Chondrocyte (in vitro differentiated cells): ENCODE measurements at regions not wholly inside any gene's neighbourhood (a gene's known extent, or its start where the extent isn't known, plus 50 kb on each side); places are given as distances from the start of the nearest gene placed in this dataset.

Source experiments
- DNase-seq: peaks from one replicate; pipeline ENCODE4 v3.0.0; 2021; ENCODE audit warnings: mixed read lengths, low spot score
- H3K27ac Mint-ChIP-seq: one replicate; pipeline ENCODE4 v1.8.0; 2021; ENCODE audit warnings: mild to moderate bottlenecking, moderate library complexity, mixed read lengths; ENCODE audit not compliant: unreplicated experiment
- H3K27me3 Mint-ChIP-seq: 2 replicates; pipeline ENCODE4 v1.8.0; 2021; ENCODE audit warnings: low read depth, mixed read lengths
- H3K36me3 Mint-ChIP-seq: 2 replicates; pipeline ENCODE4 v1.8.0; 2021; ENCODE audit warnings: low read depth, mixed read lengths
- H3K4me1 Mint-ChIP-seq: 2 replicates; pipeline ENCODE4 v1.8.0; 2021; ENCODE audit warnings: low read depth, mild to moderate bottlenecking, mixed read lengths
- H3K4me3 Mint-ChIP-seq: one replicate; pipeline ENCODE4 v1.8.0; 2021; ENCODE audit warnings: mild to moderate bottlenecking, moderate library complexity, mixed read lengths; ENCODE audit not compliant: unreplicated experiment
- H3K9me3 Mint-ChIP-seq: 2 replicates; pipeline ENCODE4 v1.8.0; 2021; ENCODE audit warnings: low read depth, mixed read lengths
- TF ChIP-seq, protein P1 (sequence below): fragments of 200-600 bp; sonication (generic); IDR thresholded peaks from 2 replicates; pipeline ENCODE4 v1.5.0; 2021; ENCODE audit warnings: antibody characterized with exemption, mild to moderate bottlenecking, moderate library complexity

DNA sequence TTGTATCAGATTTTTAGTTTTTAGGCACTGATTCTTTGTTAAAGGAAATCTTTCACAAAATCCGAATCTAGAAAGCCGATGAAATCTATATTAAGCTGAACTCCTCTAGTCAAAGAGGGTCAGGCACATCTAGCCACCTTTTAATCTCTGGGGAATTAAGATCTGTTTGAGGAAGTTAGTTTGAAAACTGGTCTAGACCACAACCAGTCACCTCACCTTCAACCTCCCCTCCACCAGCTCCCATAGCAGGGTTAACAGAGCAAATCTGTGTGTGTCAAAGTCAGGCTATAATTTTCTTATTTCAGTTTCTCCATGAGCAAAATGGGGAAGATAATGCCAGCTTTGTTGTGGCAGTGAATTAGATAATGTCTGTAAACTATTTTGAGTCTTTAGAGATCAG, 110.0 kb upstream of the IGFBP7 start:
- Mint-ChIP-seq H3K27ac (no peak overlapping the region), H3K4me1 (no peaks in the 10 kb centered on the region), H3K9me3 (peaks cover 5% of the 10 kb centered on the region), H3K27me3 (peaks cover 18% of the 10 kb centered on the region), H3K36me3 (no peaks in the 10 kb centered on the region), H3K4me3 (no peak overlapping the region)
- no peak for DNase-seq
- TF ChIP-seq, protein P1, sequence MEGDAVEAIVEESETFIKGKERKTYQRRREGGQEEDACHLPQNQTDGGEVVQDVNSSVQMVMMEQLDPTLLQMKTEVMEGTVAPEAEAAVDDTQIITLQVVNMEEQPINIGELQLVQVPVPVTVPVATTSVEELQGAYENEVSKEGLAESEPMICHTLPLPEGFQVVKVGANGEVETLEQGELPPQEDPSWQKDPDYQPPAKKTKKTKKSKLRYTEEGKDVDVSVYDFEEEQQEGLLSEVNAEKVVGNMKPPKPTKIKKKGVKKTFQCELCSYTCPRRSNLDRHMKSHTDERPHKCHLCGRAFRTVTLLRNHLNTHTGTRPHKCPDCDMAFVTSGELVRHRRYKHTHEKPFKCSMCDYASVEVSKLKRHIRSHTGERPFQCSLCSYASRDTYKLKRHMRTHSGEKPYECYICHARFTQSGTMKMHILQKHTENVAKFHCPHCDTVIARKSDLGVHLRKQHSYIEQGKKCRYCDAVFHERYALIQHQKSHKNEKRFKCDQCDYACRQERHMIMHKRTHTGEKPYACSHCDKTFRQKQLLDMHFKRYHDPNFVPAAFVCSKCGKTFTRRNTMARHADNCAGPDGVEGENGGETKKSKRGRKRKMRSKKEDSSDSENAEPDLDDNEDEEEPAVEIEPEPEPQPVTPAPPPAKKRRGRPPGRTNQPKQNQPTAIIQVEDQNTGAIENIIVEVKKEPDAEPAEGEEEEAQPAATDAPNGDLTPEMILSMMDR = no peak

DNA sequence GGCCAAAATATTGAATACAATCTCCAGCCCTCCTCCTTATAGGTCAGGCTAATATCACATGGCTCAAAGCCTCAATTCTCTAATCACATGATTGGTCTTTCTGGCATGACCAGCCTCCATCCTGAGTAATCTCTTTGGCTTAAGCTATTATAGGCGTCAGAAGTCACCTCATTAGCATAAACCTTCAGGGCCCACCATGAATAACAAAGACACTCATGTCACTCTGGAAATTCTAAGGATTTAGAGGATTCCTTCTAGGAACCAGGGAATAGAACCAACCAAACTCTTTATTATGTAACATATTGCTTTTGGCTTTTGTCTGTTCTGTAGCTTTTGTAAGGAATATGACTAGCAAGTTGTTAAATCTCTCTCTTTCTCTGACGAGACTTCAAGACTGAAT, 109.2 kb upstream of the IGFBP7 start:
- no peak for DNase-seq
- H3K27ac Mint-ChIP-seq = no peak overlapping the region
- peaks cover 5% of the 10 kb centered on the region for H3K9me3 Mint-ChIP-seq
- no peaks in the 10 kb centered on the region for H3K36me3 Mint-ChIP-seq
- H3K27me3 Mint-ChIP-seq = peaks cover 18% of the 10 kb centered on the region
- H3K4me1 Mint-ChIP-seq = no peaks in the 10 kb centered on the region
- TF ChIP-seq, protein P1 = no peak
- H3K4me3 Mint-ChIP-seq = no peak overlapping the region

DNA sequence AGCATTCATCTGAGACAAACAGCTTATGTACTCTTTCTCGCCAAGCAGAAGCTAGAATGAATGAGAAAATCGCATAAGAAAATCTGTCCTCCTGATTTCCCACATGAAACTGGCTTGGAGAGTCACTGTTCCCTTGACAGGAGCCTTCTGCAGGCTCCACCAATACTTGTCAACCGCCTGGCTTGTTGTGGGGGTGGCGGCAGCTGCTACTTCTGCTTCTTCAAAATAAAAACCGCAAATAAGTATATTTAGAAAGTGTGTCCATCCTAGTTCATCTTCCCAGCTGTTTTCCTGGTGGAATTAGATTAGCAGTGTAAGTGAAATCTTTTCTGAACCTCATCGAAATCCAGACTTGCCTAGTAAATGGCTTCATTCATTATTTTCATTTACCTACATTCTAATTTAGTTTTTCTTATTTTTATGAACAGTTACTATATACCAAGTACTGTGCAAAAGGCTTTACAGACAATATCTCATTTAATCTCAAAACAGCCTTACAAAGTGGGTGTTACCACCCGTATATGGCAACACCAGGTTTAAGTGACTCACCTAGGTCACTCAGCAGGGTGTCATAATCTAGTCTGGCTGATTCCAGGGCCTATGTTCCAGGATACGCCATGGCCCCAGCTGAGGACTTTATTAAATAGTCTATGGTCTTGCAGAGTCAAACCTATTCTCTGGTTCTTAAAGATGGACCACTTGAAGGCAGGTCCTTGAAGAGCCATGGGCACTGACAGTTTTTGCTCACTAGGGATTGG, 104.6 kb upstream of the IGFBP7 start:
- peaks cover 5% of the 10 kb centered on the region for H3K9me3 Mint-ChIP-seq
- H3K4me1 Mint-ChIP-seq = no peaks in the 10 kb centered on the region
- H3K27me3 Mint-ChIP-seq = peaks cover 8% of the 10 kb centered on the region
- H3K27ac Mint-ChIP-seq = no peak overlapping the region
- H3K36me3 Mint-ChIP-seq = no peaks in the 10 kb centered on the region
- H3K4me3 Mint-ChIP-seq = no peak overlapping the region
- DNase-seq = no peak
- TF ChIP-seq, protein P1 = no peak

DNA sequence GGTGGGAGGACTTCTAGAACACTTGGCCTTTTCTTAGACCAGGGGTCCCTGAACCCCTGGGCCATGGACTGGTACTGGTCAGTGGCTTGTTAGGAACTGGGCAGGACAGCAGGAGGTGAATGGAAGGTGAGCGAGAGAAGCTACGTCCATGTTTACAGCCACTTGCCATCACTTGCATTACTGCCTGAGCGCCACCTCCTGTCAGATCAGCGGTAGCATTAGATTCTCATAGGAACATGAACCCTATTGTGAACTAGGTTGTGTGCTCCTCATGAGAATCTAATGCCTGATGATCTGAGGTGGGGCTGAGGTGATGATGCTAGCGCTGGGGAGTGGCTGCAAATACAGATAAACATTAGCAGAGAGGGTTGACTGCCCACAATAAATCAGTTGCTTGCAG, 100.9 kb upstream of the IGFBP7 start:
- TF ChIP-seq, protein P1 = no peak
- Mint-ChIP-seq H3K27me3 (peaks cover 5% of the 10 kb centered on the region), H3K36me3 (peaks cover 4% of the 10 kb centered on the region), H3K4me1 (no peaks in the 10 kb centered on the region), H3K4me3 (no peak overlapping the region), H3K27ac (no peak overlapping the region), H3K9me3 (peaks cover 7% of the 10 kb centered on the region)
- no peak for DNase-seq

DNA sequence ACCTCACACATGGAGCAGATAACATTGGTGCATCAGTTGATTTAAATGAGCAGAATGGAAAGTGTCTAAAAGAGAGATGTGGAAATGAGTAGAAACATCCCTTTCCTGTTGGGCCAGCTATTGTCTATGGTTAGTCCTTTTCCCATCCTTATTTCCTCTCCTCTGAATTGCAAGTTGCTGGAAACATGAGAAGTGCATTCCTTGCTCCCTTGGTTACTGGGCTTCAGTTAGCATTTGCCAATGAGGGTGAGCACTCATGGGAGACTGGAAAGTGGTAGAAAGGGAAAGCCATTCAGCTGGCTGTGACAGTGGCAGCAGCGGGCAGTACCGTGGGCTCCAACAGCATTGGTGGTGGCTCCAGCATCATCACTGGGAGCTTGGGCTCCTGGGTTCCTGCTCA, 96.0 kb upstream of the IGFBP7 start:
- no peak overlapping the region for H3K4me3 Mint-ChIP-seq
- H3K27ac Mint-ChIP-seq = no peak overlapping the region
- TF ChIP-seq, protein P1 = no peak
- no peaks in the 10 kb centered on the region for H3K4me1 Mint-ChIP-seq
- H3K9me3 Mint-ChIP-seq = peaks cover 7% of the 10 kb centered on the region
- no peak for DNase-seq
- H3K36me3 Mint-ChIP-seq = peaks cover 5% of the 10 kb centered on the region
- H3K27me3 Mint-ChIP-seq = peaks cover 7% of the 10 kb centered on the region
